Fibroblast of pulmonary artery (primary cell): ENCODE measurements at regions not wholly inside any gene's neighbourhood (a gene's known extent, or its start where the extent isn't known, plus 50 kb on each side); places are given as distances from the start of the nearest gene placed in this dataset.

Experiments used
- DNase-seq: peaks from one replicate; pipeline ENCODE4 v3.0.0-alpha.2; 2010; ENCODE audit warnings: low read depth
- H3K4me3 ChIP-seq: replicated peaks from 2 replicates; pipeline ENCODE4 v1.5.1; 2011; ENCODE audit warnings: low read depth, mild to moderate bottlenecking, control low read depth, low read length, moderate library complexity
- TF ChIP-seq, protein P1 (sequence below): IDR thresholded peaks from 2 replicates; pipeline ENCODE4 v1.5.1; 2011; ENCODE audit warnings: mild to moderate bottlenecking, control low read depth, low read length, inconsistent platforms; ENCODE audit errors: missing control alignments

DNA sequence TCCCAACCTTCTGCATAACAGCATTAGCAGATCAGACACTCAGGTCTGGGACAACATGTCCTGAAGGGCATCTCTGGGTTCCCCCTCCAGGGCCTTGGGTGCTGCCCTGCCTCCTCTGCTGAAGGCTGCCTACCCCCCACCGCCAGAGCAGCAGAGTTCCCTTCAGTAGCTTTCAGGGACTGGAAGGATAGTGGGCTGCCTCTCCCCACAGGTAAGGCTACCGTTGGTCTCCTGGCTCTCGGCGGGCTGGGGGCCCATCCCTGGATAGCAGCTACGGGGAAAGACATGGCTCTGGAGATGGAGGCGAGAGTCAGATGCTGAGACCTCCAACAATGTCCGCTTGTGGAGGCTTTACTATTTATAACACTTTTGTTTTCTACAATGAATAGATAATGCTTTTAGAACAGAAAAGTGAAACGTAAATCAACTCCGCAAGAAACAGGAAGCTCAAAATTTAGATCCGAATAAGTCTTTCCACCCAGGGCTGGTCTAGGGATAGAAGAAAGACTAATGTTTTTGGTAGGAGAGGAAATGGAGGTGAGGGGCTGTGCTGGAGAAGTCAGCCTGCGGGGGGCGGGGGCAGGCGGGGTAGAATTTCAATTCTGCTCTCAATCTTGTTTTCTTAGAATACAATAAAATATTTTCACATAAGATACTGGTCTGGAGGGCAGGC is 58.4 kb downstream of the ARL4C start:
- TF ChIP-seq, protein P1, sequence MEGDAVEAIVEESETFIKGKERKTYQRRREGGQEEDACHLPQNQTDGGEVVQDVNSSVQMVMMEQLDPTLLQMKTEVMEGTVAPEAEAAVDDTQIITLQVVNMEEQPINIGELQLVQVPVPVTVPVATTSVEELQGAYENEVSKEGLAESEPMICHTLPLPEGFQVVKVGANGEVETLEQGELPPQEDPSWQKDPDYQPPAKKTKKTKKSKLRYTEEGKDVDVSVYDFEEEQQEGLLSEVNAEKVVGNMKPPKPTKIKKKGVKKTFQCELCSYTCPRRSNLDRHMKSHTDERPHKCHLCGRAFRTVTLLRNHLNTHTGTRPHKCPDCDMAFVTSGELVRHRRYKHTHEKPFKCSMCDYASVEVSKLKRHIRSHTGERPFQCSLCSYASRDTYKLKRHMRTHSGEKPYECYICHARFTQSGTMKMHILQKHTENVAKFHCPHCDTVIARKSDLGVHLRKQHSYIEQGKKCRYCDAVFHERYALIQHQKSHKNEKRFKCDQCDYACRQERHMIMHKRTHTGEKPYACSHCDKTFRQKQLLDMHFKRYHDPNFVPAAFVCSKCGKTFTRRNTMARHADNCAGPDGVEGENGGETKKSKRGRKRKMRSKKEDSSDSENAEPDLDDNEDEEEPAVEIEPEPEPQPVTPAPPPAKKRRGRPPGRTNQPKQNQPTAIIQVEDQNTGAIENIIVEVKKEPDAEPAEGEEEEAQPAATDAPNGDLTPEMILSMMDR, result no peak
- DNase-seq, result no peak

GRCh38 chr2:234437642-234438304 is 59.1 kb downstream of the ARL4C start:
- TF ChIP-seq, protein P1, result no peak
- no peak overlapping the region for H3K4me3 ChIP-seq
- no peak for DNase-seq

More for the DNA sequence above, 58.4 kb downstream of the ARL4C start:
- no peak overlapping the region for H3K4me3 ChIP-seq

DNA sequence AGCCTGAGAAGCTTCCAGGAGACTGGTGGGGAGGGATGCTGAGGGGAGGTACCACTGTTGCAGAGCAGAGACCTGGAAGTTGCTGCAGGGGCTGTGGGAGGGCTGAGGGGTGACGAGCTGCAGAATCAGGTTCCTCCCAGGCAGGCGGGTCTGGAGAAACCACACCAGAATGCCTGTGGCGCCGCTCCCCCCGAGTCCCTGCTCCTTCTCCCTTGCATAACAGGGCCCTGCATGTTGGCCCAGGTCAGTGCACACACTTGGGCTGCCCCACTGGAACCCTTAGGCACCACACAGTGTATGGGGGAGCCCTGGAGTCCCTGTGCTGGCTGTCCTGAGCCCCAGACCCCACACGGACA is 60.4 kb downstream of the ARL4C start:
- no peak for DNase-seq
- H3K4me3 ChIP-seq, result no peak overlapping the region
- TF ChIP-seq, protein P1, result no peak

DNA sequence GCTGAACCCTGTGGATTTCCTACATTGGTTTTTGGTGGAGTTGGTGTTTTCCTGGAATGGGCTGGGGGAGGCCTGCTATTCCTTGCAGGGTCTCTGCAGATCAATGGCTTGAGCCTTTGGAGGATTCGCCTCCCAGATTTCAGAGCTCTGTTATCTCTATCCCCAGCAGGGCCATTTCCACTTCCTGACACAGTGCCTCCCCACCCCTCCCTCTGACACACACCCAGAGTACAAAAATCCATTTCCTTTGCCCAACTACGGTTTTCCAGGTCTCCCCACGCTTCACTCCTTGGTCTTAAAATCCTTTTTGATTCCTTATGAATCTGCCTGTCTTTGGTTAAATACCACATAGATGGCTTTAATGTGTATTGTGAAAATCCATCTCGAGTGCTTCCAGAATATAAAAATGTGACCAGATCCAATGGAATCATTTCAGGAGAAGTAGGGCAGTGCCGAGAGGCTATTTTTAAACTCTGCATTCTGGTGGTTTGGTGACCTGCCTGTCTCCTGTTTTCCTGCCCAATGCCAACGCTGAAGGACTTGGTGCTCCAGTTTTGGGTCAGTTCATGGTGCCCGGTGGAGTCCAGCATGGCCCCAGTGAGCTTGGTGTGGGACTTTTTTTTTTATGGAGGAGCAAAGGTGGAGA is 60.9 kb downstream of the ARL4C start:
- no peak overlapping the region for H3K4me3 ChIP-seq
- DNase-seq, result no peak
- TF ChIP-seq, protein P1, result no peak

DNA sequence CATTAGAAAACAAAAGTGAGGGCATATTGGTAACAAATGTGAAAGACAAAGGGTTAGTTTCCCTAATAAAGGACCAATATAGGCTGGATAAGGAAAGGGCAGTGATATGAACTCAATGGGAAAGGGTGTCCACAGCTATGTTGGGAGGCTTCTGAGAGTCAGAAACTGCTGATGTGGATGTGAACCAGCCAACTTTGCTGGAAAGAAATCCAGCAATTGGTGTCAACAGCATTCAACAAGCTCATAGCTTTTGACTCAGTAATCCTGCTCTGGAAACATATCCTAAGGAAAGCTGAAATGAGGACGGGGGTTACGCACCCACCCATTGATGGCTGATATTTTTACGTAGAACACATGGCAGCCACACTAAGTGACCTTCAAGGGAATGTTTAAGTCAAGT is 63.7 kb downstream of the ARL4C start:
- TF ChIP-seq, protein P1, result no peak
- no peak overlapping the region for H3K4me3 ChIP-seq
- DNase-seq, result no peak

DNA sequence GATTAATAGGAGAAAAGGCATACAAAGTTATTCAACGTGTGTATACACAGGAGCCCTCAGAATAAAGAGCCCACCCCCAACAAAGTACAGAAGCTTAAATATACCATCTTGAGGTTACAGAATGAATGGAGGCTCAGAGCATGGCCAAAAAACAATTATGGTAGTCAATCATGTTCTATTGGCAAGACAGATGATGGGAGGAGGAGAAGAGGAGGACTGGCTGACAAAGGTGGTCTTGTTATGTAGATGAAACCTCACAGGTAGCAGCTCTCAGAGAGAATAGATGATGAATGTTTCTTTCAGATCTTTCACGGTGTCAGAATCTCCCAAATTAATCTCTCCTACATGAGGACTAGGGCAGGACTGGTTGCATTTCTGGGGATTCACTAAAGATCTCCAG is 66.0 kb downstream of the ARL4C start:
- TF ChIP-seq, protein P1, result no peak
- no peak for DNase-seq
- no peak overlapping the region for H3K4me3 ChIP-seq

- H3K4me3 ChIP-seq, result no peak overlapping the region
- TF ChIP-seq, protein P1, result no peak
- DNase-seq, result no peak
Observed at GRCh38 chr2:234429265-234429664, 67.6 kb downstream of the ARL4C start.
